HFF-Myc (cell line): ENCODE measurements at regions not wholly inside any gene's neighbourhood (a gene's known extent, or its start where the extent isn't known, plus 50 kb on each side); places are given as distances from the start of the nearest gene placed in this dataset.

Experiments
- DNase-seq: peaks from one replicate; pipeline ENCODE4 v3.0.0-alpha.2; 2011; ENCODE audit warnings: low read depth; ENCODE audit errors: extremely low read depth
- H3K4me3 ChIP-seq: replicated peaks from 2 replicates; pipeline ENCODE4 v1.5.1; 2011; ENCODE audit warnings: low read depth, mild to moderate bottlenecking, control low read depth, low read length
- CTCF ChIP-seq: IDR thresholded peaks from 2 replicates; pipeline ENCODE4 v1.5.1; 2012; ENCODE audit warnings: mild to moderate bottlenecking, low read depth, low read length, control low read depth; ENCODE audit errors: missing control alignments

GRCh38 chr14:83042858-83043257, 1509.2 kb upstream of the SEL1L start:
- H3K4me3 ChIP-seq: no peak overlapping the region
- DNase-seq: no peak
- TF ChIP-seq CTCF: no peak

GRCh38 chr14:83044001-83044400, 1510.3 kb upstream of the SEL1L start:
- no peak for DNase-seq
- TF ChIP-seq CTCF: no peak
- H3K4me3 ChIP-seq: no peak overlapping the region

GRCh38 chr14:83047059-83047830, 1513.6 kb upstream of the SEL1L start:
- no peak overlapping the region for H3K4me3 ChIP-seq
- no peak for DNase-seq
- no peak for TF ChIP-seq CTCF

- no peak for TF ChIP-seq CTCF
- no peak overlapping the region for H3K4me3 ChIP-seq
- no peak for DNase-seq
Measured at GRCh38 chr14:83053022-83053710, 1519.5 kb upstream of the SEL1L start.

- no peak for DNase-seq
- TF ChIP-seq CTCF: no peak
- H3K4me3 ChIP-seq: no peak overlapping the region
Measured at GRCh38 chr14:83058068-83058467, 1524.4 kb upstream of the SEL1L start.

- TF ChIP-seq CTCF: no peak
- H3K4me3 ChIP-seq: no peak overlapping the region
- DNase-seq: peak; percentile 0
Measured at GRCh38 chr14:83071888-83072501, 1538.3 kb upstream of the SEL1L start.
